GM21576 (cell line): ENCODE measurements at regions not wholly inside any gene's neighbourhood (a gene's known extent, or its start where the extent isn't known, plus 50 kb on each side); places are given as distances from the start of the nearest gene placed in this dataset.

Source experiments
- ATAC-seq: cut with Tn5 transposase; IDR thresholded peaks from one replicate; pipeline ENCODE4 v1.9.1; 2021; ENCODE audit warnings: mild to moderate bottlenecking, moderate library complexity; ENCODE audit not compliant: unreplicated experiment

DNA sequence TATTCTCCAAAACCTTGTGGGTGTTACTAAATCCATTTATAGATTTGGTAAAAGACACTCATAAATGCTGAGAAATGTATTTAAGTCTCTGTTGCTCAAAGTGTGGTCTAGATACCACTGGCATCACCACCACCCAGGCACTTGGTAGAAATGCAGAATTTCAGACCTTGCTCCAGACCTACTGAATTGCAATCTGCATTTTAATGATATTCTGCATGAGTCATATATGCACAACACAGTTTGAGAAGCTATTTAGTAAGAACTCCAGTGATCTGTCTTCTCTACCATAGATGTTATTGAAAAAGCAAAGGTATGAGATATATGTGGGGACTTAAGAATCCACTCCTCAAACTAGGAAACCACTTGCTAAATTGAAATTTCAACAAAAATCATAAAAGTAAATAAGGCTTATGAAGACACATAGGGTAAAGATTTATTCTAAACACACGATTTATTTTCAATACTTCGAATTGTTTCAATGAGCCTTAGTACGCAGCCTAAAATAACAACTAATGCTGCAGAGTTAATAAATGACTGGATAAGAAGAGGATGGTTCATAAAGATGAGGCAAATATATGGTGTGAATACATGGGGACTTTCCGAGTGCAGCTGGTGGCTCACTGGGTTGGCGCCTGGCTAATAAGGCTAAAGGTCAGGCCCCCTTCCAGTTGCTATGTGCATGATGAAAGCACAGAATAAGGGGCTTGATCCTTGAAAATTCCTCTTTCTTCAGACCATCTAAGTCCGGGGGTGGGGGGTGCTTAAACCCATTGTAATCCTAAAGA, 813.3 kb downstream of the NR2F2 start:
- ATAC-seq = no peak

DNA sequence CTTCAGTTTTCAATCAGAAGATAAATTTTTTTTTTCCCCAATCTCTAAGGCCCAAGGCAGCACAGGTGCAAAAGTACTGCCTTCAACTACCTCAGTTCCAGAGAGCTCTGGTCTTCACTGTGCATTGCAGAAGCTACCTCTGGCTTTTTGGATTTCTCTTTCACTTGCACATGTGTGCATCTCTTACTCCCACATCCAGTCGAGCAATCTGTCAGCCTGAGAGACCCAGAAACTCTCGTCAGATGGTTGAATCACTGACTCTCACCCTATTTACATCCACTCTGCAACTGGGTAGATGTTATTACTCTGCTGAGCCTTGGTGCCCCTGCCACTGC, 813.8 kb downstream of the NR2F2 start:
- no peak for ATAC-seq

DNA sequence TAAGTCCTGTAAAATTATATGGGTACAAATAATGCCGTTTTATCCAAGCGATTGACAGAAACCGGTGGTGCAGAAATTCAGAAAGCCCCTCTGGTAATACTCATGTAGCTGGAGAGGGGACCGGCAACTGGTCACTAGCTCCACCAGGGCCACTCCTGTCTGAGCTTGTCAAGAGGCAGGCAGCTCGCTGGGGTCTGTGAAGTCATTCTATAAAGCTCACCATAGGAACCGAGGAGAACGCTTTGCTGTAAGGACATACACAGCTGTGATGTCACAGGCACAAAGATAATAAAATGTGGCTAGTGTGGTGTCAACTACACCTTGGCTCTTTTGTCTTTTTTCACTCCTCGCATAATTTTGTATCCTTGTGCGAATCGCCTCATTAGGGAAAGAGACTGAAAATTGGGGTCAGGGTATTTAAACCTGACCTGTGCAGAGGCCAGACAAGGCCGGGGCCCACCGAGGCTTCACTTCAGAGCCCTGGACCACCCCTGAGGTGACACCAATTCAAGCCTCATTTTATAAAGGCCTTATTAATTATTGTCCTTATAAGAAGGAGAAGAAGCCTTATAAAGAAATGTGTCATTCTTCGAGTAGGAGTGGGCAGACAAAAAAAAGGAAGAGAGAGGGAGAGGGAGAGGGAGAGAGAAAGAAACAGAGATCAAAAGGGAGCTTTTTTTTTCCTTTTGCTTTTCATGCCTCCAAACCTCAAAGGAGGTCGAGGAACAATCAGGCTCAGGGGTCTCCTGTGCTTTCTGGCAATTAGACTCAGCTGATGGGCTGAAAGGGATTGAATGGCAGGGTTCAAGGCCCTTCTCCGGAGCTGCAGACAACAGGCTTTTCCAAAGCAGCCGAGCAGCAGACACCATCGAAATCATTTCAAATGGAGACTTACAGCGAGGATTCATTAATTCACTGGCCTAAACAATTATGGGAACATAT, 813.3 kb upstream of the ARRDC4 start:
- ATAC-seq = no peak

DNA sequence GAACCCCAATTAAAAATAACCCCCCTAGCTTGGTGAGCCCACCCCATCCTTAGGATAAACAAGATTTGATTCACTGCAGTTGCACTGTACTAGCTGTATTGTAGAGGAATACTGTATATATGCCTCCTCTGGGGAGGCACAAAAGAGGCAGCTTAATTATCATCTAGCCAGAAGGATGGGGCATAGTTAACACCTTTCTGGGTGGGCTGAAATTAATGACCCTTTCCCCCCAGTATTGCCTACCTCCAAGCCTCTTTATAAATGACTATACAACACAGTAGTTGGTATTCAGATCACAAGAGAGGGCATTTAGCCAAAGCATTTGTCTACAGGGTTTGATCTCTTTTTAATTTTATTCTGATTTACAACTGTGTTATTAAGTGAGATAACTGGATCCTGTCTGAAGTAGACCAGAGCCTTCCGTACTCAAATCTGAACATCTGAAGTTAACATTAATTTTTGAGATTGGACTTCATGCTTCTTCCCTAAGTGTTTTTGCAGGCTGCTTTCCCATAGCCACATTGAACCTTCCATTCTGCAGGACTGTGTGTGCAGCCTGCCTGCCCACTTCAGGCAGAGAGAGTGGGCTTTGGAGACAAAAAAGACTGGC, 807.0 kb upstream of the ARRDC4 start:
- ATAC-seq = no peak

DNA sequence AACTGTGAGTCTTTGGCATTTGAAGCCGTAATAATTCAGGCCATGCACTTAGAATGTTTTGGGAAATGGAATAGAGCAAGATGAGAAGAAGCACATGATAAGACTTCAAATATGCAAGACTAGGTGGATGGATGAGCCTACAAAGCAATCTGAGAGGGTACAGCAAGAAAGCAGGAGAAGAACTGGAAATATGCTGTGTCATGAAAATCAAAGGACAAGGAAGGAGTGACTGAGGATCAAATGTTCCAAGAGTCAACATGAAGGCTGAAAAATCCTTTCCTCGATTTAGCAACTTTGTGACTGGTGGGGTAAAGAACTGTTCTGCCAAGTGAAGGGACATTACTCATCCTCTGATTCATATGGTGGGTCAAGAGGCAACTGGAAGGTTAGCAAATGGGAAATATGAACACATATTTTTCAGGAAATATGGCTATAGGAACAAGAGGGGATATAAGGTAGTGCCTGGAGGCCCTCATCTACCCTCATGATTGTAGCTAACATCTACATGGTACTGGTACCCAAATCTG, 803.7 kb upstream of the ARRDC4 start:
- no peak for ATAC-seq

DNA sequence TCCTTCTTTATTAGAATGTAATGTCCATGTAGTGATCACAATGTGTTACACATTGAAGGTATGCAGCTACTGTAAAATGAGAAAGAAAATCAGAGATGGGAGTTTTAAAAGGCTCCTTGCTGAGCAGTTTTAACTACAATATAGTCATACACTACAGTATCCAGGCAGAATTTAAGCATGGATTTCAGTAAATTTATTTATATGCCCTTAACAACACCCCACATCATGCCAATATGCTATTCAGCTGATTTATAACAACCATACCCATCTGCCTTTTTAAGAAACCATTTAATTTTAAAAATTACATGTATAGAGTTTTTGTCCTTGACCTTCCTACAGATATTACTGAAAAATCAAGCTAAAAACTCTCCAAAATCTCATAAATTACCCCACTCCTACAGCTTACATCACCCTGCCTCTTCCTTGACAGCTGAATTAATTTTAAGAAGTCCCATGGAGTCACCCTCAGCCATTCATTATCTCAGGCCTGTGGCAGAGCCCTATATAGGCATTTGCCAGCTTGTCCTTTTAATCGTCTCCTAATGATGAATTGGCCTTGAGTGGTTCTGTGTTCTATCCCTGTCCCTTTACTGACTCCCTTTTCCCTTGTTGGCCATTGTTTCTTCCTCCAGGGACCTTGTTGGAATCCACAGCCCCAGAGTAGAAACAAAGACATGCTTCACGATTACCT, 797.6 kb upstream of the ARRDC4 start:
- ATAC-seq = no peak

DNA sequence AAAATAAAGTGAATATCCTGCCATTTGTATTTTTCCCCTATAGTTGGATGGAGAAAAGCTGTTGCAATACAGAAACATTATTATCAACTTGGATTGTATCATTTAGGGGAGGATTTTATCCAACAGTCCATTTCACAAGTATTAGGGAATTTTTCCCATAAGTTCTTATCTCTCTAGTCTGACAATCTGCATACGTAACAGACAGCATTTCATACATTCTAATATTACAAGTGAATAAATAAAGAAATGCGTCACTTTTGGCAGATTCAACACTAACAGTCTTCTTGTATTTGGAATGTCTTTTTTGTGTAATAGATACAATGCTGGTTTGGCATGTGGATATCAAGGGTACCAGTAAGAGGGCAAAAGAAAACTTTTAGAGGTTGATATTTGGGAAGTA, 795.3 kb upstream of the ARRDC4 start:
- ATAC-seq = no peak

DNA sequence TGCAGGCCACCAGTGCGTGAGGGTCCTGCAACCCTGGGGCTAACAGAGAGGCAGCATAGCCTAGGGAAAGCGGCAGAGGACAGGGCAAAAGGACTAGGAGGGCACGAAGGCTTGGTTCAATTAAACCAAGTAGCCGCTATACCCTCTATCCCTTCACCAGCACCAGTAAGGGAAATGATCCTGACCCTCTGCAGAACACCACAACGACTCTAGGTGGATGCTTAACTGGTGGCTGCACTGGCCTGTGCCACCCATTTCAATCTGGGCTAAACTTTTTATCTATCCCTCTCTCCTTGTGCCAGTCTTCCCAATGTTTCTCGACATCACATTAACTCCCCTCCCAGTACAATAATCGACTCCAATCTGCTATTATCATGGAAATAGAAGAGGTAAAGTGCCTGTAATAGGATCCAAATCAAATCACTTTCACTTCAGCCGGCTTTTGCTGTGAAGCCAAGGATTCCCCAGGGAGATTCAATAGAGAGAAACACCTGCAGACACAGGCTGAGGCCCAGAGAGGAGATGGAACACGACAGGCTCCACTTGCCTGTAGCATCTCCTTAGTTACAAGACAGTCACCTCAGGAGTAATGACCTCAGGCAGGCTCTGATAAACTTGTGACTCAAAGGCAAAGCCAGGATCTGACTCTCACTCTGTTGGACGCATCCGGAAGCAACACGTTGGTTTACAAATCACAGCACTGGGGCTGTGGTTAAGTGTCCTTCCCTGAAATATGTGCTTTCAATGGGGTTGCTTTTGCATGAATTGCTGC, 791.6 kb upstream of the ARRDC4 start:
- ATAC-seq = no peak

DNA sequence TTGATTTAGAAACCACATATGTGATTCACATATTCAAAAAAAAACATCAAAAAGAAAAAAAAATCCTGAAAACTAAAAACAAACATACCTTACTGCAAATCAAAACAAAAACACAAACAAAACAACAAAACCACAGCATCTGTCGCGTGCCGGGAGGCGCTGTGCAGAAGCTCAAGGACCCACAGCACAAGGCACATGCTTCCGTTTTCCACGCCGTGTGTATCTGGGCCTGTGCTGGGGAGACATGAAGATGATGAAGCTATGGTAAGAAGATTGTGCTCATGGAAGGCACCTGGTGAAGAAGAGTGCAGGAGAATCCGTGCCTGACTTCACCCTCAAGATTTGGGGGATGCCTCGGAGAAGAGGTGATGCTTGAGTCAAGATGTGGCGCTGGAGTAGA, 788.9 kb upstream of the ARRDC4 start:
- ATAC-seq = no peak

DNA sequence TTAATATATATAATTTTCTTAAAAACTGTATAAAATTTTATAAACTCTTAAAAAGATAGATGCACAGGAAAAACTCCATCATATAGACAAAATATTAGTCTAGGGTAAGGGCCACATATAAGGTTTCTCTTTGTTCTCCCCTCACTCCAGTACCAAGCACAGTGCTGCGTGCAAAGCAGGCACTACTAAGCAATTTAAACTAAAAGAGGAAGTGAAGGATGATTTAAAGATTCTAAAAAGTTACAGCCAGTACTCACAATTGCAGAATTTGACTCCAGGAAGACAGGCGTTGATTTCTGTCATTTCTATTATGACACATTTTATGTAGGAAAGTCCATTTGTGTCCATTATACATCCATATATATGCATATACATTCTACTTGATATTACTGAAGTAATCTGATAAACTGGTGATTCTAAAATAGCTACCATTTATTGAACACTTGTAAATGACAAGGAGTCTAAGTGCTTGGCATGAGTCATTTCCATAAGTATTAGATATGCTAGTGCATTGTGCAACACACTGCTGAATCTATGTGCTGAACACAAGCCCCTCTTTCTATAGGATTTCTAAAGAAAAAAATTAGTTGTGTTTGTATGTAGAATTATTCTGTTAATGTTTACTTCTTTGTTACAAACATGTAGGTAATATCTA, 785.5 kb upstream of the ARRDC4 start:
- no peak for ATAC-seq

DNA sequence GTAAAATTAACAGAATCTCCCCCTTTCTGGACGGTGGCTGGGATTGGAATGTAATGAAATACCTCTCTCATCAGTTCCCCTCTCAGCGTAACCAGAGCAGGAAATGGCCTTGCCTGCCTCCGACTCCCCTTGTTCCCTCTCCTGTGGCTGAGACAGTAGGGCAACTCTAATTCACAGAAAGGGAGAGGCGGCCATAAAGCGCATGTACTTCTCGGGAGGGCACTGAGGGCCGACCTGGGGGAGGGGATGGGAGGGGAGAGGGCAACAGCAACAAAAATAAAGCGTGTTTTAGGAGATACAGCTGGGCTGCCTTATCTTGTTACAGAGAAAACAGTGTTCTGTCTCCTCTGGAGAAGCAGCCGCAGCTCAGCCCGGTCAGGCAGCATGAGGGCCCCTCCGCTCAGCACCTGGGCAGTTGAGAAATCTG, 783.3 kb upstream of the ARRDC4 start:
- no peak for ATAC-seq

DNA sequence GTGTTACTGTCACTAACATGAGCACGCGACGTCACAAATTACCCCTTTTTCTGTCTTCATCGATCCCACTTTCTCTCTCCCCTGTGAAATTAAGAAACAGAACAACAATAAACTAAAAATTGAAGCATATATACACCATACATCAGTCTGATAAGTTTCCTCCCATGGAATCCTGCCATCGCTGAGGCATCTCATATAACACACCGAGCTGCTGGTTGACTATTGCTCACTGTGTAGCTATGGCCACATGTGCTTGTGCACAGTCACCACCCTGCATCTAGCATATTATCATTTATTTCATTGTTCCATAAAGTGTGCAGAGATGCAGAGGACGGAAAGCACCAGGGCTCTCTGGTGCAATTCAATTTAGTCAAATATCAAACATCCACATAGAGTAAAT, 777.9 kb upstream of the ARRDC4 start:
- no peak for ATAC-seq

DNA sequence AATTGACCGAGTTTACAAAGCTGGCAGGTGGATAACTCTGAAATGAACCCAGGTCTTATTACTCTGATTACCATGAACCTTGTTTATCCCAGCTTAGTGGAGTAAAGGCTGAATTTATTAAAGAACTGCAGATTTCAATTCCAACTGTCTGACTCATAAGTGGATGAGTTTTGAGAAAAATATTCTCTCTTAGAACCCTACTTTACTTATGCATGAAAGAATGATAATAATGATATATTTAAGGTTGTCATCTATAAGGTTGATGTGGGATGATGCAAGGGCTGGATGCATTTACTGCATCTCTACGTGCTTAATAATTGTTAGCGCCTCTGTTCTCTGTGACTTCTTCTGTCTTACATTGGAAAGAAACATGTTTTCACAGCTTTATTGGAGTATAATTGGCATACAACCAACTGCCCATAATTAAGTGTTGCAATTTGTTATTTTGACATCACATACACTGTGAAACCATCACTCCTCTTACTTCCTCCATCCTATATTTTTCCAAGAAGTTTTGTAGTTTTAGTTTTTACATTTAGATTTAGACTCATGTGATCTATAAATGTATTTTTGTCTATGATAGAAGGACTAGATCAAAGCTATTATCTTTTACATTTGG, 771.2 kb upstream of the ARRDC4 start:
- no peak for ATAC-seq

DNA sequence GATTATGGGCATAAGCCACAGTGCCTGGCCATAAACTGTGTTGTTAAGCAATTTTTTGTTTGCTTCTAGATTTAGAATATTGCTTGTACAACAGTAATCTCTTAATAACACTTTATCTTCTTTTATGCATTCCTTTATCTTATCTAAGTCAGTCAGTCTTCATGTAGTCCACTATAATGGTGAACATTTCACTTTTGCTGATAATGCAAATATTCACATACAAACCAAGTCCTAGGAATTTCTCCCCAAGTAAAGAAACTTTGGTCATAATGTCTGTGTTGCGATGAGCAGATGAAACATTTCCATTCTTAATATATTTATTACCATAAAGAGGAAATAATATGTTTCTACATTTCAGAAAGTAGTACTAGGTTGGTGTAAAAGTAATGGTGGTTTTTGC, 765.8 kb upstream of the ARRDC4 start:
- ATAC-seq = no peak

DNA sequence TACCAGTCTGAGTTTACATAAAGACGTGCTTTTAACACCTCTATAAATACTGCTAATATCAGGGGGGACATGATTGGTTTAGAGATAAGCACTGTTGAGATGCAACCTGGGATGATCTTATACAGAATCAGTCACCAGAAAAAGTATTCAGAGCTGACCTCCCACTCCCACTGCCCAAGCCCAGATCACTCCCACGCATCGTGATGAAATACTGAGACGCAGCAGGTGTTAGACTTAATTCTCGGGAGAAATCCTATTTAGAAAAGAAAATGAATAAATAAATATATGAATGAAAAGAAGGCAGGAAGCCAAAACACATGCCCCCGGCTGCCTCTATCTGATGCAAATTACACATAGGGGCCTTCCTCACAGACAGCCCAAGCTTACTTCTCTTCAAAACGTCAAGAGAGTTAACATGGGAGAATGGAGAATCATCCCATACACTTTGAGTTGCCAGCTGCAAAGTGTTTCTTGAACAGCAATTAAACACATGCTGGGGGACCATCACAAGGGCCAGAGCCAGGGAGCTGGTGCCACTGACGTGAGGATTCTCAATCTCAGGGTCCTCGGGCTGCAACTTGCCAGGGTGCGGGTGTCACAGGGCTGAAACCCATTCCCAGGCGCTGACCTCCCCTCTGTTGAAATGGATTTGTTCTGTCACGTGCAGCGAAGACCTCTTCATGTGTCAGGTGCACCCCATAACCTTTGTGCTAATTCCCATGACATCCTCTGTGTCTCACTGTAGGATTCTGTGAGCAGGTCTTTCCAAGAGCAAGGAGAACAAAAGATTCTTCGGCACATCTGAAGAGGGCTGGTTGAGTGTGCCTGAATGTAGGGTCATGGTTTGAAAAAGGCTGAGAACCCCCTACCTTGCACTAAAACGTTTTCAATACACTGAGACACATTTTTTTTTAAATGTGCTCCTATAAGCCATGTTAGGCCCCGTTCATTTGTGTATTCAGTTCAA, 764.2 kb upstream of the ARRDC4 start:
- no peak for ATAC-seq

DNA sequence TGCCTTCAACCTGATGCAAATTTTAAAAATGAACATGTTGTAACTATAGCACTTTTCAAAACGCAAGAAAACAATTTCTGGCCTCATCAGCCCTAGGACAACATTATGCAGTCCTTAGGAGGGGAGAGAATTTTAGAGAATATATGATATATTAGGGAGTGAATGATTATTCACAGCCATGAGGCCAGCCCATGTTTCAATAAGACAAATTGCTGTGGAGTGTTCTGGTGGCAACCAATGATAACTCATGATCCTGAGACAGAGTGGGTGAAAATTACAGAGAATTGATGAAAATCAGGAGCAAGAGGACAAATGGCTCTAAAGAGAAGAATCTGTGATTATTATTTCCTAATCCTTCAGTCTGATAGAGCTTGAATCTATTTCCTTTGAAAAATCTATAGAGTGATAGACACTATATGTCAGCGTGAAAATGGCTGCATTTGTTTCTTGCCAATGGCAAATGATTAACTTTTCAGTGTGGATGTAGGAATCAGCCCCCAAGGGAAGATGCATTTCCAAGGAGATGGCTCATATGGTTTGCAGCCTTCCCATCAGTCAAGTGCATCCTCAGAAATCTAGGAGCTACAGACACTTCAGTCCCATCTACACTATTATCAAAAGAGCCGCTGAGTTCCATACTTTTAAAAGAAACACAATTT, 761.0 kb upstream of the ARRDC4 start:
- no peak for ATAC-seq

DNA sequence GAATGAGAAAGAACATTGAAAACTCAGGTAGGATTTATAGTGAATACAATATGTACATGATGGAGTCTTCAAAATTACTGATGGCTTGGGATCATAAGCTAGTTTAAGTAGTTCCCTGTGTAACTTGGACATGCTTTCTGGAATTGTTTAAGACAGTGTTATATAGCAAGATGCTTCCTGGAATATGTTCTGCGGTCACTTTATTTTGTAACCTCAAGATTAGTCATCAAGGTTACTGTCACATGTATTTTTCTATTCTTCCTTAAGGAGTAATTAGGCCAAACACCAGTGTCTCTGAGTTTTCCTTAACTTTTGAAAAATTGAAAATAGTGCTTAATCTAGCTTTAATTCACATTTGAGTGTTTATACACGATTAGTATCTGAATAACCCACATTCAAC, 760.3 kb upstream of the ARRDC4 start:
- no peak for ATAC-seq

DNA sequence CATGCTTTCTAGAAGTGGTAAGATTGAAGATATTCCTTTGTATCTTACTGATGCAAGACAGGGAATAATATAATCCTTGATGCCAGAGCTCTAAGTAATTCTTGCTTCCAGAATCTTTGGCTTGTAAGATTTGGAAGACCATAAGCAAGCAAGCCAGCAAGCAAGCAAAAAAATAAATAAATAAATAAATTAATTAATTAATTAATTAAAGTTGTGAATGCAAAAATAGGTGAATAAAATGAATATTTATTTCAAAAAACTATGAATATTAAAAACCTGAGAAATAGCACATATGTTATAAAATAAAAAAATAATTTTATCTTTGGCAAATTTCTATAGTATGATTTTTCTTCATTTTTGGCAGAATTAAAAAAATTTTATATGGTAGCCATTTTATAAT, 750.2 kb upstream of the ARRDC4 start:
- no peak for ATAC-seq
